Endodermal cell (in vitro differentiated cells): ENCODE measurements at regions not wholly inside any gene's neighbourhood (a gene's known extent, or its start where the extent isn't known, plus 50 kb on each side); places are given as distances from the start of the nearest gene placed in this dataset.

Experiments used
- DNase-seq: peaks from one replicate; pipeline ENCODE4 v3.0.0-alpha.2; 2017
- H3K27ac ChIP-seq: 2 replicates; pipeline ENCODE4 v1.5.1; 2013; ENCODE audit warnings: mild to moderate bottlenecking, low read depth, low read length, moderate library complexity
- H3K27me3 ChIP-seq: 2 replicates; pipeline ENCODE4 v1.6.1; 2013; ENCODE audit warnings: mild to moderate bottlenecking, low read length, moderate library complexity; ENCODE audit not compliant: insufficient read depth, control insufficient read depth, poor library complexity, severe bottlenecking
- H3K36me3 ChIP-seq: 2 replicates; pipeline ENCODE4 v1.7.0; 2013; ENCODE audit warnings: mild to moderate bottlenecking, low read length, moderate library complexity; ENCODE audit not compliant: control insufficient read depth, insufficient read depth
- H3K4me1 ChIP-seq: one replicate; pipeline ENCODE4 v1.7.0; 2013; ENCODE audit warnings: low read length; ENCODE audit not compliant: control insufficient read depth, insufficient read depth
- H3K4me3 ChIP-seq: 2 replicates; pipeline ENCODE4 v1.5.1; 2013; ENCODE audit warnings: mild to moderate bottlenecking, low read length, moderate library complexity
- H3K9ac ChIP-seq: 2 replicates; pipeline ENCODE4 v1.6.1; 2013; ENCODE audit warnings: mild to moderate bottlenecking, low read length, moderate library complexity; ENCODE audit not compliant: poor library complexity, severe bottlenecking; ENCODE audit errors: extremely low read depth
- H3K9me3 ChIP-seq: 2 replicates; pipeline ENCODE4 v1.6.1; 2013; ENCODE audit warnings: mild to moderate bottlenecking, low read length, moderate library complexity; ENCODE audit not compliant: control insufficient read depth
- H3K27ac Mint-ChIP-seq: 2 replicates; pipeline ENCODE4 v1.8.0; 2020; ENCODE audit warnings: mixed read lengths
- H3K27me3 Mint-ChIP-seq: 2 replicates; pipeline ENCODE4 v1.8.0; 2021; ENCODE audit warnings: mild to moderate bottlenecking, mixed read lengths; ENCODE audit not compliant: insufficient read depth
- H3K36me3 Mint-ChIP-seq: 2 replicates; pipeline ENCODE4 v1.8.0; 2020; ENCODE audit warnings: low read depth, mixed read lengths
- H3K4me1 Mint-ChIP-seq: 2 replicates; pipeline ENCODE4 v1.8.0; 2020; ENCODE audit warnings: mixed read lengths
- H3K4me3 Mint-ChIP-seq: 2 replicates; pipeline ENCODE4 v1.8.0; 2020; ENCODE audit warnings: mild to moderate bottlenecking, moderate library complexity, mixed read lengths
- H3K9me3 Mint-ChIP-seq: 2 replicates; pipeline ENCODE4 v1.8.0; 2020; ENCODE audit warnings: mild to moderate bottlenecking, mixed read lengths
- CTCF ChIP-seq: fragments of 200-600 bp; sonication (generic); conservative IDR thresholded peaks from 2 replicates; pipeline ENCODE4 v1.5.0; 2021; ENCODE audit warnings: antibody characterized with exemption, mild to moderate bottlenecking
- WGBS, 2 experiments: methylation state at CpG; one replicate each; pipeline versions ENCODE4 v1.1.5 to v1.1.7; 2013; ENCODE audit warnings: missing lambda C conversion rate in 2 of 2, mixed read lengths in 1 of 2; ENCODE audit not compliant: insufficient coverage in 1 of 2, insufficient read length in 1 of 2; 5-methylcytosine and 5-hydroxymethylcytosine counted together

GRCh38 chr6:93749930-93750329 lies 330.6 kb upstream of the EPHA7 start:
- Mint-ChIP-seq H3K36me3 (no peaks in the 10 kb centered on the region), H3K27me3 (no peaks in the 10 kb centered on the region), H3K9me3 (no peaks in the 10 kb centered on the region), H3K4me1 (no peaks in the 10 kb centered on the region), H3K27ac (no peak overlapping the region), H3K4me3 (no peak overlapping the region)
- Histone ChIP-seq H3K9me3 (no peaks in the 10 kb centered on the region), H3K27me3 (no peaks in the 10 kb centered on the region), H3K4me1 (no peaks in the 10 kb centered on the region), H3K27ac (no peak overlapping the region), H3K4me3 (no peak overlapping the region), H3K9ac (no peak overlapping the region), H3K36me3 (no peaks in the 10 kb centered on the region)
- WGBS, 2 experiments = 100% methylated on average over 1 of the region's 2 CpGs; no CpG with 5 or more reads in 1 of the 2 experiments
- no peak for DNase-seq
- no peak for TF ChIP-seq CTCF

- Mint-ChIP-seq H3K27me3 (no peaks in the 10 kb centered on the region), H3K4me3 (no peak overlapping the region), H3K4me1 (no peaks in the 10 kb centered on the region), H3K9me3 (no peaks in the 10 kb centered on the region), H3K27ac (no peak overlapping the region), H3K36me3 (no peaks in the 10 kb centered on the region)
- Histone ChIP-seq H3K9ac (no peak overlapping the region), H3K27ac (no peak overlapping the region), H3K4me1 (no peaks in the 10 kb centered on the region), H3K9me3 (no peaks in the 10 kb centered on the region), H3K36me3 (no peaks in the 10 kb centered on the region), H3K4me3 (no peak overlapping the region), H3K27me3 (no peaks in the 10 kb centered on the region)
- DNase-seq = no peak
- no peak for TF ChIP-seq CTCF
Measured at GRCh38 chr6:93749191-93749590, 329.8 kb upstream of the EPHA7 start.

GRCh38 chr6:93746892-93747291 lies 327.5 kb upstream of the EPHA7 start:
- no peaks in the 10 kb centered on the region for H3K36me3 Mint-ChIP-seq
- H3K27ac ChIP-seq = no peak overlapping the region
- H3K4me1 Mint-ChIP-seq = no peaks in the 10 kb centered on the region
- TF ChIP-seq CTCF = no peak
- H3K27me3 ChIP-seq = no peaks in the 10 kb centered on the region
- no peak overlapping the region for H3K27ac Mint-ChIP-seq
- no peaks in the 10 kb centered on the region for H3K9me3 ChIP-seq
- H3K4me3 ChIP-seq = no peak overlapping the region
- no peaks in the 10 kb centered on the region for H3K9me3 Mint-ChIP-seq
- no peaks in the 10 kb centered on the region for H3K27me3 Mint-ChIP-seq
- H3K4me1 ChIP-seq = no peaks in the 10 kb centered on the region
- H3K36me3 ChIP-seq = no peaks in the 10 kb centered on the region
- DNase-seq = no peak
- 94 to 100% methylated on average over 1 to 2 of the region's 3 CpGs for WGBS, 2 experiments
- no peak overlapping the region for H3K4me3 Mint-ChIP-seq
- no peak overlapping the region for H3K9ac ChIP-seq
